Natural killer cell (primary cell): ENCODE measurements at regions not wholly inside any gene's neighbourhood (a gene's known extent, or its start where the extent isn't known, plus 50 kb on each side); places are given as distances from the start of the nearest gene placed in this dataset.
A peak's percentile ranks its signal among the peaks of the same experiment; 100 is the strongest.

ENCODE experiments used
- ATAC-seq, 3 donors: fragments of 150-1000 bp in 2 of 3; fragments of 200-7000 bp in 1 of 3; cut with Tn5 transposase; 1 replicate in 1 of 3; 2 replicates in 2 of 3; pipeline ENCODE4 v1.10.0; 2021; ENCODE audit warnings: mild to moderate bottlenecking in 2 of 3, moderate library complexity in 2 of 3
- DNase-seq, 2 donors: peaks; one replicate each; pipeline versions ENCODE4 v3.0.0 to v3.0.0-alpha.2; 2013 to 2021; ENCODE audit warnings: mixed read lengths in 1 of 2
- H3K27ac ChIP-seq: one replicate; pipeline ENCODE4 v1.5.1; 2013; ENCODE audit warnings: mild to moderate bottlenecking, low read length
- H3K27me3 ChIP-seq: one replicate; pipeline ENCODE4 v1.6.1; 2013; ENCODE audit warnings: low read length; ENCODE audit not compliant: control insufficient read depth, insufficient read depth
- H3K36me3 ChIP-seq: one replicate; pipeline ENCODE4 v1.6.1; 2013; ENCODE audit warnings: low read length; ENCODE audit not compliant: control insufficient read depth, insufficient read depth
- H3K4me1 ChIP-seq: one replicate; pipeline ENCODE4 v1.6.1; 2013; ENCODE audit warnings: low read length; ENCODE audit not compliant: control insufficient read depth, insufficient read depth
- H3K4me3 ChIP-seq: one replicate; pipeline ENCODE4 v1.5.1; 2013; ENCODE audit warnings: low read length
- H3K9me3 ChIP-seq: one replicate; pipeline ENCODE4 v1.6.1; 2013; ENCODE audit warnings: low read length; ENCODE audit not compliant: control insufficient read depth, insufficient read depth
- H3K27ac Mint-ChIP-seq, 2 donors: one replicate each; pipeline ENCODE4 v1.8.0; 2022; ENCODE audit warnings: mild to moderate bottlenecking in 2 of 2, mixed read lengths in 2 of 2, moderate library complexity in 1 of 2
- H3K27me3 Mint-ChIP-seq, 2 donors: one replicate each; pipeline ENCODE4 v1.8.0; 2022; ENCODE audit warnings: low read depth in 2 of 2, mixed read lengths in 2 of 2
- H3K36me3 Mint-ChIP-seq: one replicate; pipeline ENCODE4 v1.8.0; 2022; ENCODE audit warnings: mixed read lengths
- H3K4me1 Mint-ChIP-seq, 2 donors: one replicate each; pipeline ENCODE4 v1.8.0; 2022; ENCODE audit warnings: mixed read lengths in 2 of 2
- H3K4me3 Mint-ChIP-seq: one replicate; pipeline ENCODE4 v1.8.0; 2022; ENCODE audit warnings: mild to moderate bottlenecking, moderate library complexity, mixed read lengths
- H3K9me3 Mint-ChIP-seq, 2 donors: one replicate each; pipeline ENCODE4 v1.8.0; 2022; ENCODE audit warnings: mixed read lengths in 2 of 2
- CTCF ChIP-seq: fragments of 200-600 bp; IDR thresholded peaks from one replicate; pipeline ENCODE4 v1.8.0; 2022; ENCODE audit warnings: antibody characterized with exemption
- WGBS: methylation state at CpG from one replicate; pipeline ENCODE4 v1.1.7; 2013; ENCODE audit warnings: missing lambda C conversion rate; ENCODE audit not compliant: insufficient coverage; 5-methylcytosine and 5-hydroxymethylcytosine counted together
- intact Hi-C: fragments of 100-400 bp; cut with micrococcal nuclease; formaldehyde crosslinking; loops from one replicate; pipeline ENCODE4 v1.14.2; 2022

- intact Hi-C loops, result no loop called here
These were observed 221.6 kb downstream of the RPS24 start for GRCh38 chr10:78255214-78255613.

DNA sequence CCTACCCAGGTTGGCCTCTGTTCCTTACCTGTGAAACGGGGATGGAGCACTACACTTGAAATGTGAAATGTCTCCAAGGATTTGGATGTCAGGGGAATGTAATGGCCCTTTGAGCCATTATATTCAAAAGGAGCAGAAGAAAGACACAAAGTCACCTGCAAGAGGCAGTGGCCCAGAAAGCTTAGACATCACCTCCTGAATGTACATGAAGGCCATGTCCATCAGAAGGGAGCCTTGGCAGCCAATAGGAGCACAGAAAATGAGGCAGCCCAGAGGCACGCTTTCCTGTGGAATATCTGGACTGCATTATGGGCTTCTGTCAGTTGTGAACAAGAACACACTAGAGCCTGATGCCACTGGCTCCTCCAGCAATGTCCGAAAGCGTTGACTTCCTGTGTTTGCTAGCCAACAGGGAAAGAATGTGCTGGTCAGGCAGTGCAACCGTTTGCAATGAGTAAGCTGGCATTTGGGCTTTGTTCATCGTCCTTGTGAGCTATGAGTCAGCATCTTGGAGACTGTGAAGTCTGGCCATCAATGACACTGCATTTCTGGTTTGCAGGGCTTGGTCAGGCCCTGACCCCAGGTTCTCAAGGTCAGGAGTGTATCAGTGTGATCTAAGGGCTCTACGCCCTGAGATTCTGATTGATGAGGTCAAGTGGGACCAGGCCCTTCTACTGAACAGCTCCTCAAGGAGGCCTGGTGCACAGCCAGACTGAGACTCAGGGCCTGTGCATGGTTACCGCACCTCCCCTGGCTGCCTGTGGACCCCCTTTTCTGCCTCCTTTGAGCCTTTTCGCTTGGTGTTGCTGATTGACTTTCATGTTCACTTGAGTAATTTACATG lies 222.4 kb downstream of the RPS24 start:
- H3K4me1 Mint-ChIP-seq, result peaks cover 2% of the 10 kb centered on the region in 2 donors
- Histone ChIP-seq H3K4me1 (peaks cover 6% of the 10 kb centered on the region), H3K9me3 (no peaks in the 10 kb centered on the region), H3K36me3 (no peaks in the 10 kb centered on the region), H3K27ac (no peak overlapping the region), H3K27me3 (no peaks in the 10 kb centered on the region), H3K4me3 (no peak overlapping the region)
- peak in 1 of 3 donors; percentile 77 for ATAC-seq
- H3K27me3 Mint-ChIP-seq, result peaks cover 12 to 13% of the 10 kb centered on the region in 2 donors
- TF ChIP-seq CTCF, result no peak
- no peak for DNase-seq
- H3K4me3 Mint-ChIP-seq, result no peak overlapping the region
- WGBS, result 72% methylated on average over 9 of the region's 9 CpGs
- H3K9me3 Mint-ChIP-seq, result no peaks in the 10 kb centered on the region
- intact Hi-C loops, result no loop called here
- H3K36me3 Mint-ChIP-seq, result no peaks in the 10 kb centered on the region
- H3K27ac Mint-ChIP-seq, result no peak overlapping the region

More at GRCh38 chr10:78255214-78255613, 221.6 kb downstream of the RPS24 start:
- 85% methylated on average over 3 of the region's 3 CpGs for WGBS
- Mint-ChIP-seq H3K27me3 (peaks cover 12 to 13% of the 10 kb centered on the region in 2 donors), H3K4me3 (no peak overlapping the region), H3K9me3 (no peaks in the 10 kb centered on the region), H3K4me1 (peaks cover 10% of the 10 kb centered on the region in 2 donors), H3K36me3 (no peaks in the 10 kb centered on the region), H3K27ac (no peak overlapping the region)
- no peak for DNase-seq
- Histone ChIP-seq H3K9me3 (no peaks in the 10 kb centered on the region), H3K4me3 (no peak overlapping the region), H3K27me3 (no peaks in the 10 kb centered on the region), H3K36me3 (no peaks in the 10 kb centered on the region), H3K4me1 (peaks cover 14% of the 10 kb centered on the region), H3K27ac (no peak overlapping the region)
- TF ChIP-seq CTCF, result no peak
- ATAC-seq, result no peak

DNA sequence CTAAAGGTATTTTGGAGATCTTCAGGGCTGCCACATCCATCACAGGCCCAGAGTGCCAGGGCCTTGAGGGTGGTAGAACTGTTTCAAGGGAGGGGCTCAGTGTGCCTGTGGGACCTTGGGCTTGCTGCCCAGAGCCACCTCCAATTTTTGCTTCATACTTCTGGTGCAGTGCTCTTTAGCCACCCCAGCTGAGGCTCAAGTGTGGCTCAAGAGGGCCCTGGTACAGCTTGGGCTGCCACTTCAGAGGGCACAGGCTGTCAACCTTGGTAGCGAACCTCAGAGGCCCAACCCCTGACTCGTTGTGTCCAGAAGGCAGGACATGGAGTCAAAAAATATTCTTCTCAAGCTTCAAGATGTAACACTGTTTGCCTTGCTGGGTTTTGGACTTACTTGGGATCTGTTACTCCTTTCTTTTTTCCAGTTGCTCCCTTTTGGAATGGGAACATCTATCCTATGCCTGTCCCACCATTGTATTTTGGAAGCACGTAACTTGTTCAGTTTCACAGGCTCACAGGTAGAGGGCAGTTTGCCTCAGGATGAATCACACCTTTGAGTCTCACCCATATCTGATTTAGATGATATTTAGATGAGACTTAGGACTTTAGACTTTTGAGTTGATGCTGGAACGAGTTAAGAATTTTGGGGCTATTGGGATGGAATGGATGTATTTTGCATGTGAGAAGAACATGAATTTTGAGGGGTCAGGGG lies 224.8 kb downstream of the RPS24 start:
- TF ChIP-seq CTCF, result no peak
- peaks cover 0 to 7% of the 10 kb centered on the region in 2 donors for H3K27me3 Mint-ChIP-seq
- H3K4me3 Mint-ChIP-seq, result no peak overlapping the region
- H3K27ac Mint-ChIP-seq, result no peak overlapping the region
- H3K4me1 Mint-ChIP-seq, result no peaks in the 10 kb centered on the region
- no peaks in the 10 kb centered on the region for H3K36me3 Mint-ChIP-seq
- no peaks in the 10 kb centered on the region for H3K9me3 Mint-ChIP-seq
- intact Hi-C loops, result no loop called here
- Histone ChIP-seq H3K9me3 (no peaks in the 10 kb centered on the region), H3K4me3 (no peak overlapping the region), H3K27ac (no peak overlapping the region), H3K4me1 (no peaks in the 10 kb centered on the region), H3K27me3 (no peaks in the 10 kb centered on the region), H3K36me3 (no peaks in the 10 kb centered on the region)
- WGBS, result 89% methylated on average over 4 of the region's 4 CpGs
- ATAC-seq, result no peak
- peak in 1 of 2 donors; percentile 27 for DNase-seq
